K562 (cell line): ENCODE measurements at regions not wholly inside any gene's neighbourhood (a gene's known extent, or its start where the extent isn't known, plus 50 kb on each side); places are given as distances from the start of the nearest gene placed in this dataset.

Experiments used
- ATF6 ChIP-seq: sonication (generic); formaldehyde crosslinking; IDR thresholded peaks from 2 replicates; pipeline ENCODE4 v1.4.0; 2020; ENCODE audit warnings: mild to moderate bottlenecking, missing genetic modification reagents
- ATF7 ChIP-seq: fragments of 450-650 bp; IDR thresholded peaks from 2 replicates; pipeline ENCODE4 v1.7.1; 2014; ENCODE audit warnings: mild to moderate bottlenecking, moderate library complexity
- ELF4 ChIP-seq: fragments of 450-650 bp; formaldehyde crosslinking; IDR thresholded peaks from 2 replicates; pipeline ENCODE4 v1.4.0; 2022; ENCODE audit warnings: missing genetic modification characterization
- KHSRP ChIP-seq: fragments of 450-650 bp; IDR thresholded peaks from 2 replicates; pipeline ENCODE4 v1.6.1; 2017
- NBN ChIP-seq: fragments of 450-650 bp; IDR thresholded peaks from 2 replicates; pipeline ENCODE4 v1.6.1; 2016; ENCODE audit warnings: low read depth, mild to moderate bottlenecking
- POLR2AphosphoS2 ChIP-seq: IDR thresholded peaks from 2 replicates; pipeline ENCODE4 v1.6.1; 2012; ENCODE audit warnings: low read length, improper control_type of control experiment
- TBL1XR1 ChIP-seq, 2 experiments: IDR thresholded peaks; 2 replicates each; pipeline ENCODE4 v1.6.1; 2012; ENCODE audit warnings: improper control_type of control experiment in 2 of 2, low read length in 2 of 2, mild to moderate bottlenecking in 1 of 2
- TF ChIP-seq, protein P1 (sequence below), 3 experiments: IDR thresholded peaks in 2 of 3; conservative IDR thresholded peaks in 1 of 3; 2 replicates each; pipeline ENCODE4 v1.5.1; 2011 to 2012; ENCODE audit warnings: low read length in 3 of 3, mild to moderate bottlenecking in 3 of 3, control low read depth in 2 of 3, improper control_type of control experiment in 1 of 3, inconsistent platforms in 1 of 3, low read depth in 1 of 3, mixed read lengths in 1 of 3, moderate library complexity in 1 of 3; ENCODE audit not compliant: insufficient read depth in 2 of 3
- TF ChIP-seq, protein P2 (sequence below): sonication (generic); formaldehyde crosslinking; IDR thresholded peaks from 2 replicates; pipeline ENCODE4 v1.8.0; 2023; ENCODE audit warnings: missing genetic modification reagents, mild to moderate bottlenecking, borderline replicate concordance

GRCh38 chr9:1964093-1964492 is 51.1 kb upstream of the SMARCA2 start:
- TF ChIP-seq, protein P1, sequence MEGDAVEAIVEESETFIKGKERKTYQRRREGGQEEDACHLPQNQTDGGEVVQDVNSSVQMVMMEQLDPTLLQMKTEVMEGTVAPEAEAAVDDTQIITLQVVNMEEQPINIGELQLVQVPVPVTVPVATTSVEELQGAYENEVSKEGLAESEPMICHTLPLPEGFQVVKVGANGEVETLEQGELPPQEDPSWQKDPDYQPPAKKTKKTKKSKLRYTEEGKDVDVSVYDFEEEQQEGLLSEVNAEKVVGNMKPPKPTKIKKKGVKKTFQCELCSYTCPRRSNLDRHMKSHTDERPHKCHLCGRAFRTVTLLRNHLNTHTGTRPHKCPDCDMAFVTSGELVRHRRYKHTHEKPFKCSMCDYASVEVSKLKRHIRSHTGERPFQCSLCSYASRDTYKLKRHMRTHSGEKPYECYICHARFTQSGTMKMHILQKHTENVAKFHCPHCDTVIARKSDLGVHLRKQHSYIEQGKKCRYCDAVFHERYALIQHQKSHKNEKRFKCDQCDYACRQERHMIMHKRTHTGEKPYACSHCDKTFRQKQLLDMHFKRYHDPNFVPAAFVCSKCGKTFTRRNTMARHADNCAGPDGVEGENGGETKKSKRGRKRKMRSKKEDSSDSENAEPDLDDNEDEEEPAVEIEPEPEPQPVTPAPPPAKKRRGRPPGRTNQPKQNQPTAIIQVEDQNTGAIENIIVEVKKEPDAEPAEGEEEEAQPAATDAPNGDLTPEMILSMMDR (IDR thresholded peaks at IDR 0.05 in 2 of 3, conservative IDR thresholded peaks at IDR 0.05 in 1 of 3; ENCODE audit: insufficient read depth in 2 of 3, low read depth in 1 of 3, low read length in 3 of 3) = no peak
- no peak for TF ChIP-seq TBL1XR1 (IDR thresholded peaks at IDR 0.05; ENCODE audit: low read length in 2 of 2)
- TF ChIP-seq KHSRP = no peak
- no peak for TF ChIP-seq ATF6 (CRISPR knock-in tag)
- no peak for TF ChIP-seq ELF4 (CRISPR knock-in tag)
- TF ChIP-seq, protein P2, sequence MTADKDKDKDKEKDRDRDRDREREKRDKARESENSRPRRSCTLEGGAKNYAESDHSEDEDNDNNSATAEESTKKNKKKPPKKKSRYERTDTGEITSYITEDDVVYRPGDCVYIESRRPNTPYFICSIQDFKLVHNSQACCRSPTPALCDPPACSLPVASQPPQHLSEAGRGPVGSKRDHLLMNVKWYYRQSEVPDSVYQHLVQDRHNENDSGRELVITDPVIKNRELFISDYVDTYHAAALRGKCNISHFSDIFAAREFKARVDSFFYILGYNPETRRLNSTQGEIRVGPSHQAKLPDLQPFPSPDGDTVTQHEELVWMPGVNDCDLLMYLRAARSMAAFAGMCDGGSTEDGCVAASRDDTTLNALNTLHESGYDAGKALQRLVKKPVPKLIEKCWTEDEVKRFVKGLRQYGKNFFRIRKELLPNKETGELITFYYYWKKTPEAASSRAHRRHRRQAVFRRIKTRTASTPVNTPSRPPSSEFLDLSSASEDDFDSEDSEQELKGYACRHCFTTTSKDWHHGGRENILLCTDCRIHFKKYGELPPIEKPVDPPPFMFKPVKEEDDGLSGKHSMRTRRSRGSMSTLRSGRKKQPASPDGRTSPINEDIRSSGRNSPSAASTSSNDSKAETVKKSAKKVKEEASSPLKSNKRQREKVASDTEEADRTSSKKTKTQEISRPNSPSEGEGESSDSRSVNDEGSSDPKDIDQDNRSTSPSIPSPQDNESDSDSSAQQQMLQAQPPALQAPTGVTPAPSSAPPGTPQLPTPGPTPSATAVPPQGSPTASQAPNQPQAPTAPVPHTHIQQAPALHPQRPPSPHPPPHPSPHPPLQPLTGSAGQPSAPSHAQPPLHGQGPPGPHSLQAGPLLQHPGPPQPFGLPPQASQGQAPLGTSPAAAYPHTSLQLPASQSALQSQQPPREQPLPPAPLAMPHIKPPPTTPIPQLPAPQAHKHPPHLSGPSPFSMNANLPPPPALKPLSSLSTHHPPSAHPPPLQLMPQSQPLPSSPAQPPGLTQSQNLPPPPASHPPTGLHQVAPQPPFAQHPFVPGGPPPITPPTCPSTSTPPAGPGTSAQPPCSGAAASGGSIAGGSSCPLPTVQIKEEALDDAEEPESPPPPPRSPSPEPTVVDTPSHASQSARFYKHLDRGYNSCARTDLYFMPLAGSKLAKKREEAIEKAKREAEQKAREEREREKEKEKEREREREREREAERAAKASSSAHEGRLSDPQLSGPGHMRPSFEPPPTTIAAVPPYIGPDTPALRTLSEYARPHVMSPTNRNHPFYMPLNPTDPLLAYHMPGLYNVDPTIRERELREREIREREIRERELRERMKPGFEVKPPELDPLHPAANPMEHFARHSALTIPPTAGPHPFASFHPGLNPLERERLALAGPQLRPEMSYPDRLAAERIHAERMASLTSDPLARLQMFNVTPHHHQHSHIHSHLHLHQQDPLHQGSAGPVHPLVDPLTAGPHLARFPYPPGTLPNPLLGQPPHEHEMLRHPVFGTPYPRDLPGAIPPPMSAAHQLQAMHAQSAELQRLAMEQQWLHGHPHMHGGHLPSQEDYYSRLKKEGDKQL (CRISPR knock-in tag) = no peak
- no peak for TF ChIP-seq ATF7
- TF ChIP-seq NBN = no peak
- TF ChIP-seq POLR2AphosphoS2 = no peak
